Vagina (tissue), 2 donors: ENCODE measurements at regions not wholly inside any gene's neighbourhood (a gene's known extent, or its start where the extent isn't known, plus 50 kb on each side); places are given as distances from the start of the nearest gene placed in this dataset.
"Not testable (repeated sequence)": the region's sequence is repeated elsewhere in the genome, so short reads cannot be mapped to it uniquely, and the experiment has no call there.

ENCODE experiments used
- DNase-seq, 2 donors: peaks; one replicate each; pipeline ENCODE4 v3.0.0-alpha.2; 2017; ENCODE audit errors: extremely low spot score in 2 of 2
- H3K27ac ChIP-seq: fragments of 200-600 bp; sonication (generic); one replicate; pipeline ENCODE4 v1.5.1; 2019
- H3K27me3 ChIP-seq: fragments of 200-600 bp; sonication (generic); one replicate; pipeline ENCODE4 v1.5.1; 2019
- H3K36me3 ChIP-seq, 2 donors: fragments of 200-600 bp; sonication (generic); one replicate each; pipeline ENCODE4 v1.5.1; 2017 to 2019
- H3K4me1 ChIP-seq: fragments of 200-600 bp; sonication (generic); one replicate; pipeline ENCODE4 v1.5.1; 2019
- H3K4me3 ChIP-seq, 2 donors: fragments of 200-600 bp; sonication (generic); 1 replicate in 1 of 2; 2 replicates in 1 of 2; pipeline ENCODE4 v1.5.1; 2016 to 2019
- H3K9me3 ChIP-seq: fragments of 200-600 bp; sonication (generic); one replicate; pipeline ENCODE4 v1.5.1; 2019
- CTCF ChIP-seq, 3 experiments: fragments of 450-650 bp in 2 of 3; fragments of 200-600 bp in 1 of 3; sonication (generic) in 1 of 3; IDR thresholded peaks; one replicate each; pipeline ENCODE4 v1.5.1; 2017 to 2019; ENCODE audit warnings: antibody characterized with exemption in 3 of 3, mild to moderate bottlenecking in 2 of 3, moderate library complexity in 2 of 3
- POLR2A ChIP-seq, 2 donors: fragments of 450-650 bp; IDR thresholded peaks; one replicate each; pipeline ENCODE4 v1.6.1; 2017; ENCODE audit warnings: antibody characterized with exemption in 2 of 2, mild to moderate bottlenecking in 2 of 2, moderate library complexity in 2 of 2
- POLR2AphosphoS5 ChIP-seq, 2 donors: sonication (generic); formaldehyde crosslinking; IDR thresholded peaks; one replicate each; pipeline ENCODE4 v1.9.0; 2017; ENCODE audit warnings: antibody characterized with exemption in 2 of 2, mild to moderate bottlenecking in 2 of 2, low read depth in 1 of 2; ENCODE audit not compliant: insufficient read depth in 1 of 2
- intact Hi-C: fragments of 100-400 bp; cut with DNase I; formaldehyde crosslinking; loops from one replicate; pipeline ENCODE4 v1.15.1; 2023

GRCh38 chr2:5187283-5187682 is 504.9 kb upstream of the SOX11 start:
- no peak overlapping the region for H3K4me3 ChIP-seq
- no peaks in the 10 kb centered on the region for H3K9me3 ChIP-seq
- H3K27me3 ChIP-seq, result no peaks in the 10 kb centered on the region
- no peaks in the 10 kb centered on the region for H3K36me3 ChIP-seq
- no peak overlapping the region for H3K27ac ChIP-seq
- DNase-seq, result no peak
- no peaks in the 10 kb centered on the region for H3K4me1 ChIP-seq
- intact Hi-C loops, result no loop called here
- TF ChIP-seq POLR2A (IDR thresholded peaks at IDR 0.05), result no peak
- no peak for TF ChIP-seq CTCF (IDR thresholded peaks at IDR 0.05)
- TF ChIP-seq POLR2AphosphoS5 (IDR thresholded peaks at IDR 0.05; ENCODE audit: insufficient read depth in 1 of 2, low read depth in 1 of 2), result no peak

GRCh38 chr2:5188636-5189035 is 503.5 kb upstream of the SOX11 start:
- Histone ChIP-seq H3K36me3 (no peaks in the 10 kb centered on the region), H3K27me3 (no peaks in the 10 kb centered on the region), H3K4me1 (no peaks in the 10 kb centered on the region), H3K9me3 (no peaks in the 10 kb centered on the region), H3K4me3 (no peak overlapping the region), H3K27ac (no peak overlapping the region)
- DNase-seq, result no peak
- intact Hi-C loops, result no loop called here
- no peak for TF ChIP-seq POLR2AphosphoS5 (IDR thresholded peaks at IDR 0.05; ENCODE audit: insufficient read depth in 1 of 2, low read depth in 1 of 2)
- no peak for TF ChIP-seq POLR2A (IDR thresholded peaks at IDR 0.05)
- TF ChIP-seq CTCF (IDR thresholded peaks at IDR 0.05), result no peak

GRCh38 chr2:5190023-5190422 is 502.2 kb upstream of the SOX11 start:
- Histone ChIP-seq H3K36me3 (no peaks in the 10 kb centered on the region), H3K9me3 (no peaks in the 10 kb centered on the region), H3K27ac (no peak overlapping the region), H3K4me1 (no peaks in the 10 kb centered on the region), H3K27me3 (no peaks in the 10 kb centered on the region), H3K4me3 (no peak overlapping the region)
- intact Hi-C loops, result no loop called here
- TF ChIP-seq CTCF (IDR thresholded peaks at IDR 0.05) (no peak), POLR2A (IDR thresholded peaks at IDR 0.05) (no peak), POLR2AphosphoS5 (IDR thresholded peaks at IDR 0.05; ENCODE audit: insufficient read depth in 1 of 2, low read depth in 1 of 2) (no peak)
- no peak for DNase-seq

- Histone ChIP-seq H3K4me1 (no peaks in the 10 kb centered on the region), H3K27me3 (no peaks in the 10 kb centered on the region), H3K9me3 (no peaks in the 10 kb centered on the region), H3K27ac (no peak overlapping the region), H3K36me3 (no peaks in the 10 kb centered on the region), H3K4me3 (no peak overlapping the region)
- no peak for TF ChIP-seq POLR2A (IDR thresholded peaks at IDR 0.05)
- no peak for DNase-seq
- intact Hi-C loops, result no loop called here
Measured at GRCh38 chr2:5195636-5196035, 496.5 kb upstream of the SOX11 start.

- H3K4me1 ChIP-seq, result no peaks in the 10 kb centered on the region
- no peaks in the 10 kb centered on the region for H3K36me3 ChIP-seq
- H3K27me3 ChIP-seq, result no peaks in the 10 kb centered on the region
- intact Hi-C loops, result no loop called here
- TF ChIP-seq POLR2A (IDR thresholded peaks at IDR 0.05), result no peak
- TF ChIP-seq CTCF (IDR thresholded peaks at IDR 0.05), result no peak
- no peak for TF ChIP-seq POLR2AphosphoS5 (IDR thresholded peaks at IDR 0.05; ENCODE audit: insufficient read depth in 1 of 2, low read depth in 1 of 2)
- H3K9me3 ChIP-seq, result no peaks in the 10 kb centered on the region
- H3K4me3 ChIP-seq, result no peak overlapping the region
- DNase-seq, result no peak
- H3K27ac ChIP-seq, result no peak overlapping the region
Measured at GRCh38 chr2:5203134-5203755, 488.9 kb upstream of the SOX11 start.

- DNase-seq, H3K36me3 ChIP-seq, intact Hi-C loops, H3K27ac ChIP-seq, H3K27me3 ChIP-seq, H3K4me3 ChIP-seq, H3K9me3 ChIP-seq, H3K4me1 ChIP-seq: not testable (repeated sequence)
Measured at GRCh38 chr2:5206742-5207141, 485.4 kb upstream of the SOX11 start.
